Heart right ventricle (tissue), 16 donors: ENCODE measurements at regions not wholly inside any gene's neighbourhood (a gene's known extent, or its start where the extent isn't known, plus 50 kb on each side); places are given as distances from the start of the nearest gene placed in this dataset.
"Not testable (repeated sequence)": the region's sequence is repeated elsewhere in the genome, so short reads cannot be mapped to it uniquely, and the experiment has no call there.

ENCODE experiments used
- ATAC-seq, 8 donors: fragments of 200-7000 bp; cut with Tn5 transposase; one replicate each; pipeline ENCODE4 v1.9.1; 2020; ENCODE audit warnings: mild to moderate bottlenecking in 8 of 8, moderate library complexity in 8 of 8, moderate number of reproducible peaks in 1 of 8
- DNase-seq, 2 donors: peaks; one replicate each; pipeline ENCODE4 v3.0.0-alpha.2; 2020
- H3K27ac ChIP-seq, 10 donors: fragments of 200-600 bp; sonication (generic) in 2 of 10; one replicate each; pipeline versions ENCODE4 v1.5.0 to v1.8.0; 2020 to 2022; ENCODE audit warnings: mild to moderate bottlenecking in 3 of 10
- H3K27me3 ChIP-seq, 7 donors: fragments of 200-600 bp; one replicate each; pipeline ENCODE4 v1.8.0; 2021 to 2022; ENCODE audit warnings: mild to moderate bottlenecking in 2 of 7
- H3K36me3 ChIP-seq, 9 donors: fragments of 200-600 bp; sonication (generic) in 1 of 9; one replicate each; pipeline versions ENCODE4 v1.5.0 to v1.8.0; 2020 to 2022; ENCODE audit warnings: mild to moderate bottlenecking in 2 of 9
- H3K4me1 ChIP-seq, 9 donors: fragments of 200-600 bp; sonication (generic) in 1 of 9; one replicate each; pipeline versions ENCODE4 v1.5.0 to v1.8.0; 2020 to 2022; ENCODE audit warnings: mild to moderate bottlenecking in 4 of 9
- H3K4me3 ChIP-seq, 10 donors: fragments of 200-600 bp; sonication (generic) in 2 of 10; one replicate each; pipeline versions ENCODE4 v1.5.0 to v1.8.0; 2020 to 2022; ENCODE audit warnings: mild to moderate bottlenecking in 7 of 10, moderate library complexity in 2 of 10
- H3K9me3 ChIP-seq, 11 donors: fragments of 200-600 bp in 10 of 11; sonication (generic) in 2 of 11; one replicate each; pipeline versions ENCODE4 v1.5.0 to v1.8.0; 2013 to 2022; ENCODE audit warnings: mild to moderate bottlenecking in 2 of 11, control low read depth in 1 of 11, moderate library complexity in 1 of 11
- CTCF ChIP-seq, 9 donors: fragments of 200-600 bp; sonication (generic) in 2 of 9; IDR thresholded peaks; one replicate each; pipeline versions ENCODE4 v1.5.0 to v1.8.0; 2021 to 2022; ENCODE audit warnings: antibody characterized with exemption in 9 of 9, mild to moderate bottlenecking in 5 of 9, moderate library complexity in 1 of 9
- WGBS, 2 donors: extraction: QIAGEN DNeasy Blood & Tissue Kit; methylation state at CpG; one replicate each; pipeline ENCODE4 v1.1.7; 2013; ENCODE audit warnings: inconsistent platforms in 1 of 2; 5-methylcytosine and 5-hydroxymethylcytosine counted together
- intact Hi-C, 10 donors: fragments of 100-400 bp; cut with DNase I; formaldehyde crosslinking; loops; one replicate each; pipeline versions ENCODE4 v1.11.1 to v1.14.2; 2022
- donor health status: Arrhythmogenic right ventricular cardiomyopathy.
- donor health status: ischemic (EF 13 %, LVEDD 7.1; RV severe dilation, severe dysfunction).
- donor health status: healthy with polysubstance abuse.
- donor health status: DM: no; HTN: yes; CAD: no.
- donor health status: DM: no; HTN: no; CAD: no.
- donor health status: ischemic (EF 25% LVEDD 6.9; RV normal size, moderate dysfunction).
- donor health status: ischemic (EF 25% LVEDD 5.7; RV mildly dilated, moderate dysfunction).
- donor health status: healthy.
- donor health status: DM: yes; HTN: yes; CAD: no.
- donor health status: Ischemic cardiomyopathy.
- donor health status: ischemic (EF 35%, LVEDD 5.7; RV mildly dilated, moderate dysfunction).
- donor health status: nonischemic (EF 11% LVEDD 7.7; RV severe dilation, severe dysfunction).
- donor health status: DM: yes; HTN: yes; CAD: no.
- donor health status: PGD.
- donor health status: ischemic (EF 29% LVEDD 5.4; RV normal size, mild dysfunction).
- donor health status: nonischemic (EF 23%, LVEDD 6.1; RV moderate dilation, normal function).

GRCh38 chr15:62868507-62868906 lies 174.0 kb upstream of the TPM1 start:
- TF ChIP-seq CTCF (IDR thresholded peaks at IDR 0.05) = no peak
- intact Hi-C loops = no loop called here
- DNase-seq (no peak), ATAC-seq (no peak)
- no peak overlapping the region for H3K4me3 ChIP-seq
- no peaks in the 10 kb centered on the region for H3K27me3 ChIP-seq
- peaks cover 0 to 5% (median 0%) of the 10 kb centered on the region in 11 donors for H3K9me3 ChIP-seq
- H3K4me1 ChIP-seq = no peaks in the 10 kb centered on the region
- no peaks in the 10 kb centered on the region for H3K36me3 ChIP-seq
- no peak overlapping the region for H3K27ac ChIP-seq
- WGBS, 2 donors = 90 to 92% methylated on average over 6 of the region's 6 CpGs

GRCh38 chr15:62869116-62869515 lies 173.4 kb upstream of the TPM1 start:
- ATAC-seq (no peak), DNase-seq (no peak)
- Histone ChIP-seq H3K4me3 (no peak overlapping the region), H3K9me3 (peaks cover 0 to 5% (median 0%) of the 10 kb centered on the region in 11 donors), H3K4me1 (no peaks in the 10 kb centered on the region), H3K36me3 (no peaks in the 10 kb centered on the region), H3K27me3 (no peaks in the 10 kb centered on the region), H3K27ac (no peak overlapping the region)
- intact Hi-C loops = no loop called here
- TF ChIP-seq CTCF (IDR thresholded peaks at IDR 0.05) = no peak
- WGBS, 2 donors = 92 to 96% methylated on average over 2 of the region's 2 CpGs

GRCh38 chr15:62870216-62870615 lies 172.3 kb upstream of the TPM1 start:
- DNase-seq = no peak
- Histone ChIP-seq H3K36me3 (no peaks in the 10 kb centered on the region), H3K4me3 (no peak overlapping the region), H3K27me3 (no peaks in the 10 kb centered on the region), H3K4me1 (peaks cover 0 to 10% (median 6%) of the 10 kb centered on the region in 9 donors), H3K9me3 (peaks cover 0 to 5% (median 0%) of the 10 kb centered on the region in 11 donors), H3K27ac (no peak overlapping the region)
- WGBS, 2 donors = 96 to 99% methylated on average over 2 of the region's 2 CpGs
- no peak for ATAC-seq
- intact Hi-C loops = no loop called here
- TF ChIP-seq CTCF (IDR thresholded peaks at IDR 0.05) = no peak

- H3K27me3 ChIP-seq, H3K27ac ChIP-seq, intact Hi-C loops, H3K36me3 ChIP-seq, DNase-seq, ATAC-seq, H3K9me3 ChIP-seq, H3K4me3 ChIP-seq: not testable (repeated sequence)
- 89 to 99% methylated on average over 3 of the region's 3 CpGs for WGBS, 2 donors
- peaks cover 0 to 14% (median 9%) of the 10 kb centered on the region in 9 donors for H3K4me1 ChIP-seq
Observed at GRCh38 chr15:62870701-62871100, 171.8 kb upstream of the TPM1 start.

GRCh38 chr15:62873203-62873602 lies 169.3 kb upstream of the TPM1 start:
- DNase-seq = no peak
- no peak overlapping the region for H3K27ac ChIP-seq
- H3K4me3 ChIP-seq = no peak overlapping the region
- TF ChIP-seq CTCF (IDR thresholded peaks at IDR 0.05) = no peak
- peaks cover 0 to 30% (median 15%) of the 10 kb centered on the region in 9 donors for H3K4me1 ChIP-seq
- no peaks in the 10 kb centered on the region for H3K36me3 ChIP-seq
- intact Hi-C loops = no loop called here
- H3K27me3 ChIP-seq = no peaks in the 10 kb centered on the region
- 89 to 93% methylated on average over 5 of the region's 5 CpGs for WGBS, 2 donors
- ATAC-seq = no peak
- peaks cover 0 to 5% (median 0%) of the 10 kb centered on the region in 11 donors for H3K9me3 ChIP-seq
